Adrenal gland (tissue), 5 donors: ENCODE measurements at regions not wholly inside any gene's neighbourhood (a gene's known extent, or its start where the extent isn't known, plus 50 kb on each side); places are given as distances from the start of the nearest gene placed in this dataset.

Experiments used
- POLR2A ChIP-seq, 2 donors: fragments of 450-650 bp; IDR thresholded peaks; one replicate each; pipeline ENCODE4 v1.6.1; 2017; ENCODE audit warnings: antibody characterized with exemption in 2 of 2, mild to moderate bottlenecking in 2 of 2, moderate library complexity in 1 of 2
- TF ChIP-seq, protein P1 (sequence below), 6 experiments: fragments of 450-650 bp in 4 of 6; fragments of 200-600 bp in 2 of 6; sonication (generic) in 1 of 6; IDR thresholded peaks; 1 replicate in 5 of 6; 2 replicates in 1 of 6; pipeline versions ENCODE4 v1.5.1 to v1.8.0; 2016 to 2021; ENCODE audit warnings: antibody characterized with exemption in 6 of 6, mild to moderate bottlenecking in 2 of 6, moderate library complexity in 1 of 6
- donor health status: DM: no; HTN: no; CAD: no.

DNA sequence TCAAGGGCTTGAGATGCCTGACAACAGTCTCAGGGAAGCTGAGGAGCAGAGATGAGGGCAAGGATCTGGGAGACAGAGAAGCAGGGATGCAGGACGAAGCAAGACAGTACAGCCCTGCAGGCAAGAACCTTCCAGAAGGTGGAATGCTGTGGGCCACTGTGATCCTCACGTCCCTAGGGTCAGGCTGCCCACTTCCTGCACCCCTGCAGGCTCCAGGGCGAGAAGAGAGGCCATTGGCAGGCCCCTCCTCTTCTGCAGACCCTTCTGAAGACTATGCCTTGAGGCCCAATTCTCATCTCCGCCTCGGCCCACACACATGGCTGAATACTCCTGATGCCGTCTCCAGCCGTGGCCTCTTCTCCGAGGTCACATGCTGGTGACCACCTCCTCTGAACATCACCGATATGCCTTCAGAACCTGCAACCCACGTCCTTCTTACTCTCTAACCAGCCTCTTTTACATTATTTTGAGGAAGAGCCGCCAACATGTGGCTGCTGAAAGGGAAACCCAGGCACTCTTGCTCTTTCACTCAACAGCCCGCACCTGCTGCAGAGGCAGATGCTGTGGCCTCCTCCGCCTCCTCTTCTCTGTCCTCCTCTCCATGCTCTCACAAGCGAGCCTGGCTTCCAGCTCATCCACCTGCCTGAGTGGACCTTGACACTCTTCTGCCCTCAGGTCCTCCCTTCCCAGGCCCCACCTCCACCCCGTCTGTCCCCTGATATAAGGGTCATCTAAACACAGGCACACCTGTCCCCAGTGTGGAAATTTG is 181.5 kb downstream of the IRX2 start:
- no peak for TF ChIP-seq POLR2A (IDR thresholded peaks at IDR 0.05)
- TF ChIP-seq, protein P1, sequence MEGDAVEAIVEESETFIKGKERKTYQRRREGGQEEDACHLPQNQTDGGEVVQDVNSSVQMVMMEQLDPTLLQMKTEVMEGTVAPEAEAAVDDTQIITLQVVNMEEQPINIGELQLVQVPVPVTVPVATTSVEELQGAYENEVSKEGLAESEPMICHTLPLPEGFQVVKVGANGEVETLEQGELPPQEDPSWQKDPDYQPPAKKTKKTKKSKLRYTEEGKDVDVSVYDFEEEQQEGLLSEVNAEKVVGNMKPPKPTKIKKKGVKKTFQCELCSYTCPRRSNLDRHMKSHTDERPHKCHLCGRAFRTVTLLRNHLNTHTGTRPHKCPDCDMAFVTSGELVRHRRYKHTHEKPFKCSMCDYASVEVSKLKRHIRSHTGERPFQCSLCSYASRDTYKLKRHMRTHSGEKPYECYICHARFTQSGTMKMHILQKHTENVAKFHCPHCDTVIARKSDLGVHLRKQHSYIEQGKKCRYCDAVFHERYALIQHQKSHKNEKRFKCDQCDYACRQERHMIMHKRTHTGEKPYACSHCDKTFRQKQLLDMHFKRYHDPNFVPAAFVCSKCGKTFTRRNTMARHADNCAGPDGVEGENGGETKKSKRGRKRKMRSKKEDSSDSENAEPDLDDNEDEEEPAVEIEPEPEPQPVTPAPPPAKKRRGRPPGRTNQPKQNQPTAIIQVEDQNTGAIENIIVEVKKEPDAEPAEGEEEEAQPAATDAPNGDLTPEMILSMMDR (IDR thresholded peaks at IDR 0.05) = no peak
